Stimulated activated CD8-positive, alpha-beta memory T cell treated with anti-CD3 and anti-CD28 coated beads, Interleukin-7, amount 100 ng/mL, for 24 hours (primary cell): ENCODE measurements at regions not wholly inside any gene's neighbourhood (a gene's known extent, or its start where the extent isn't known, plus 50 kb on each side); places are given as distances from the start of the nearest gene placed in this dataset.
"Not testable (repeated sequence)": the region's sequence is repeated elsewhere in the genome, so short reads cannot be mapped to it uniquely, and the experiment has no call there.

Experiments
- DNase-seq: peaks from one replicate; pipeline ENCODE4 v3.0.0-alpha.2; 2020; ENCODE audit warnings: low read depth

DNA sequence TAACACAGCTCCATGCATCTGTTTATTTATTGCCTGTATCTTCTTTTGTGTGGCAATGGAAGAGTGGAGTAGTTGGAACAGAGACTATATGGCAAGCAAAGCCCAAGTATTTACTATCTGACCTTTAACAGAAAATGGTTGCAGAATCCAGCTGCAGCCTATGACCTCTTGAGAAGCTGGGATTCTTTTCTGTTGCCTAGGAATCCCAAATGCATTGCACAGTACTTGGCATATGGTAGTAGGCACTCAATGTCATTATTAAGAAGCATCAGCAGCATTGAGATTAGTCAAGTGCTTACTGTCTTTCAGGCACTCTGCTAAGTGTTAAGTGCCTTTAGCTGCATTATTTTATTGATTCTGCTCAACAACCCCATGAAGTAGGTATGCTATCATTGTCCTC lies 331.6 kb downstream of the CCDC85A start:
- DNase-seq, result no peak

DNA sequence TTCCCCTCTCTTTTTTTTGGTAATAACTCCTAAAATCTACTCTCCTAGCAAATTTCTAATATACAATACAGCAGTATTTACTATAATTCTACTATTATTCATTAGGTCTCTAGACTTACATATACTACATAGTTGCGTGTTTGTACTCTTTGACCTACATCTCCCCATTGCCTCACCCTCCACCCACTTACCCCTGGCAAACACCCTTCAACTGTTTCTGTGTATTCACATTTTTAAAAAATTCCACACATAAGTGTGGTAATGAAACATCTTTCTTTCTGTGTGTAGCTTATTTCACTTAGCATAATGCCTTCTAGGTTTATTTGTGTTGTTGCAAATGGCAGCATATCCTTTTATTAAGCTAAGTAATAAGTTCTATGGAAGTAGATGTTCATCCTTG lies 336.0 kb downstream of the CCDC85A start:
- no peak for DNase-seq

DNA sequence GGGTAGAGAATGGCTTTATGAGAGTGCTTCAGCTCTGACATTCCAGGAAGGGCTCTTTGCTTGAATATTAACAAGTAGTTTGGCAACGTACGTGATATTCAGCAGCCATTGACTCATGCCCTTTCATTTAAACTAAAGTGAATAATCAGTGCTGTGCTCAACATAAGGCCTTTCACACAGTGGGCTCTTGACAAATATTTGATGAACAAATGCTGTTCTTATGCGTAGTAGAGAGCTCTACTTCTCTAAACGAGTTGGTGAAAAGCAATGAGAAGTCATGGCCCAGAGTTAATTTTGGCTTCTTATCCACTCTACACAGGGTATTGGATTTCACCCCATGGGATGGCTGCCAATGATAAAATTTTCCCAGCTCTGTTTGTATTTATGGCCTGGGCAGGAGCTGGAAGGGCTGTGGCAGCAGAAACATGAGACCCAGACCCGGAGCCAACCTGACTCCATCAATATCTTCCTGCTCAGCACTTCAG lies 338.9 kb downstream of the CCDC85A start:
- DNase-seq, result no peak

DNA sequence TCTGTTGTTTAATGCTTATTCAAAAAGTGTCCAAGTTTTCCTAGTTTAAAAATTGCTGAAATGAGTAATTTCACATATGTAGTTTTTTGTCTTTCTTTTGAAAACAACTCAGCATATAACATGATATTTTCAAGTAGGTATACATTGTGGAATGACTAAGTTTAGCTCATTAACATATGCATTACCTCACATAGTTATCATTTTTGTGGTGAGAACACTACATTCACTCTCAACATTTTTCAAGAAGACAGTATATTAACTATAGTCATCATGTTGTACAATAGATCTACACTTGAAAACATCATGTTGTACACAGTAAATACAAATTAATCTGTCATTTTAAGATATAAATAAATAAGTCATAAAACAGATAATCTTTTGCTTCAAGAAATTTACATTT lies 340.0 kb downstream of the CCDC85A start:
- no peak for DNase-seq

DNA sequence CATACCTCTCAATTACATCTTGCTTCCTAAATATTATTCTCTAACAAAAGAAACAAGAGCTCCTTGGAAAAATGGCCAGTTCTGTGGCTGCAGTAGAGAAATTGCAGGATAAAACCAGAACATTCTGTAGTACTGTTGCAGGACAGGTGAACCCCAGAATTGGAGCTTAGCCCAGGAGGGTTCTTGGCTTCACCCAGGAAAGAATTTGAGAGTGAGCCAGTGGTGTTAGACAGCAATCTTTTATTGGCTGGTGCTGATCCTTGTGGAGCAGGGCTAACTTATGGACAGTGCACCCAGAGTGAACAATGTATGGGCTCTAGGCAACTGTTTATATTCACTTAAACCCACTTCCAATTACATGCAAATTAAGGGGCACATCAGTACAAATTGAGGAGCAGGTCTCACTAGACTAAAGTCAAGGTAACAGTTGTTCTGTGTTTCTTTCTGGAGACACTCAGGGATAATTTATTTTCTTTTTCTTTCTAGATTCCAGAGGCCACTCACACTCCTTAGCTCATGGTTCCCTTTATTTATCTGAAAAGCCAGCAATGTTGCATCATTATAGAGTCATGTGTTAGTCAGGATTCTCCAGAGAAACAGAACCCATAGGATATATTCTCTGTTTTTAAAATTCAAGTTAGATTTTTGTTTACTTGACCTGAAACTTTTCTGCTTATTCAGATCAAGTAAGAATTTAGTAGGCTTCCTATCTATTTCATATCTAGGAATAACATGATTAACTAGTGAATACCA lies 348.1 kb downstream of the CCDC85A start:
- DNase-seq, result no peak

DNA sequence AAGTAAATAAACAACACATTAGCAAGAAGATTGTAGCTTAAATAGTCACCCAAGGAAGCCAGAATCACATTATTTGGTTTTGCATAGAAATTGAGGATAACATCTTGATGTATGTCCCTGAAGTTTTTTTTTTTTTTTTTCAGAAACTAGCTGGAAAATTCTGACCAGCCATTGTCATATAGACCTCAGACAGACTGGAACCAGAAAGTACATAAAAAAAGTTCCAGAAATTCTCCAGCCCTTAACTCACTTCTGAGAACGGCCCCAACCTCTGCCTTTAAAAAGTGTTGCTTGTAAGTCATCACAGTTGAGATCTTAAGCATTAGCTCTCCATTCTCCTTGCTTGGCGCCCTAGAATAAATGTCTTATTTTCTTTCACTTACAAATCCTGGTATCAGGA lies 350.5 kb downstream of the CCDC85A start:
- DNase-seq, result no peak

DNA sequence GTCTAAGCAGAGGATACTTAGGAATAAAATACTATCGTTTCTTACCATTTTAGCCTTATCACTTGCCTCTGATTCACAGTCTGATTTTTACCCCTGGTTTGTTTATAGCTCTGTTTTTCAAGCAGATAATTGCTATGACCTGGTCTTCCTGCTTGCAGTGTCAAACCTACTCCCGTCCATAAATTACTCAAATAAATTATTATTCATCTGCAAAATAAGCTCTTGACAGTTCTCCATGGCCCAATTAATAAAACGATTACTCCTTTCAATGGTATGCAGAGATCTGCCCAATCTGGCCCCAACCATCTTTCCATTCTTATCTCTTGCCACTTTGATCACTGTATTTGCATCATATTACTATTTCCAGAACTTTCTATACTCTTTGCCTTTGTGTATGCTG lies 354.0 kb downstream of the CCDC85A start:
- no peak for DNase-seq

DNA sequence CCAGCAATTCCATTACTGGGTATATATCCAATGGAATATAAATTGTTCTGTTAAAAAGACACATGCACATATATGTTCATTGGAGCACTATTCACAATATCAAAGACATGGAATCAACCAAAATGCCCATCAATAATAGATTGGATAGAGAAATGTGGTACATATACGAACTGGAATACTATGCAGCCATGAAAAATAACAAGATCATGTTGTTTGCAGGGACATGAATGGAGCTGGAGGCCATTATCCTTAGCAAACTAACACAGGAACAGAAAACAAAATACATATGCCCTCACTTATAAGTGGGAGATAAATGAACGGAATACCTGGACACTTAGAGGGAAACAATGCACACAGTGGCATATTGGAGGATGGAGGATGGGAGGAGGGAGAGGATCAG lies 355.8 kb downstream of the CCDC85A start:
- no peak for DNase-seq

DNA sequence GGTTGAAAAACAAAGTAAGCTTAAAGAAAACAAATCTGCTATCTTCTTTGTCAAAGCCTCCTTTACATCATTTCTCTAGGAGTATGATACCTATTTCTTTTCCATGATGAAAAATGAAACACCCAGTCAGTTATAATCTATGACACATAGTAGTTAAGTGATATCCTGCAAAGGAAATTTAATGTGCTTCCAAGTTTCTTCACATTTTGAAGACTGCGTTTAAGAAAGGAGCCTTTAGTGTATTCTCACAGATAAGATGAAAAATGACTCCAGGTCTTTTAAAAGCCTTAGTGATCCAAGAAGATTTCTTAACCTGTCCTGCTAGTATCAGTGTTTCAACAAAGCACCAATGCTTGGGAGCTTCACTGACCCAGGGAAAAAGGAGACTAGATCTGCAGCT lies 356.7 kb downstream of the CCDC85A start:
- no peak for DNase-seq

DNA sequence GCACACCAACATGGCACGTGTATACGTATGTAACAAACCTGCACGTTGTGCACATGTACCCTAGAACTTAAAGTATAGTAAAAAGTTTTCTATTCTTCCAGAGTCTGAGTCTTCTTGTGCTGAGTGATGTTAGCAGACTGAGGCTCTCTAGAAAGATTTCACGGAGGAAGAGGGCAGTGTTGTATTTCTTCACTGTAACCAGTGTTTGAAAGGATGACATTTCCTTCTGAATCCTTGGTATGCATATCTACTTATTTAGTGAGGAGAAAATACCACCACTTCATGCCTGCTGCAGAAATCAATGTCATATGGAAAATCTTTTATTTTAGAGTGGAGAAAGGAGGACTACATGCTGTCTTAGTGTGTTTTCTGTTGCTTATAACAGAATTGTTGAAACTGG lies 357.1 kb downstream of the CCDC85A start:
- no peak for DNase-seq

DNA sequence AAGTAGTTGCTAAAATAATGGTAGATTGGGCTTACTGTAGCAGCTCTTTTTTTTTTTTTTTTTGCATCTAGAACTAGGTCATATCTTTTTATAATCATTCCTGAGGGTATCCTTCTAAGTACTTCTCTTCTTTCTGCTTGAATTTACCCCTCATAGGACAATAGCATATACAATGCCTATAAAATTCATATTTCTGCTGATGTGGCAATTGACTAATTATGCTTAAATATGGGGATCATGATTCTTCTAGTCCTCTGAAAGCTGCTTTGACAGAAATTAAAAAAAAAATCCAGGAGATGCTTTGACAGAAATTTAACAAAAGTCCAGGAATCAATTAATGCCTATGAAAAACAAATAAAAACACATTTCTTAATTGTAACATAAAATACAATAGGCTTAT lies 358.4 kb downstream of the CCDC85A start:
- no peak for DNase-seq

DNA sequence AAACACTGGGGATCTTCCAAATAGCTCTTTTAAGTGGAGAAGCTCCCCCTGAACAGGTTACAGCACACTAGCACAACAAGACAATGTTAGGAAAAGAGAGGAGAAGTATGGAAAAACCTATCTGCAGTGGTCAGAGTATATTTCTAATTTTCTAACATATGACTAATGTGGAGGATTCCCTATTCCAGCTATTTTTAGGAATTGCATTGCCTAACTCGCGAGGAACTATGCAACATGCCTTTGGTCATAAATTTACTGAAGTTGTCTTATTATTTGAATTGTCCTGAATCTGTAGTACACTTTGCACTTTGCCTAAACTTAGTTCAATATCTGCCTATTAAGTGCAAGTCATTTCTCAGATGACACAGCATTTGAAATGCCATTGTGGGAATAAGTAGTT lies 381.4 kb downstream of the CCDC85A start:
- DNase-seq, result no peak

DNA sequence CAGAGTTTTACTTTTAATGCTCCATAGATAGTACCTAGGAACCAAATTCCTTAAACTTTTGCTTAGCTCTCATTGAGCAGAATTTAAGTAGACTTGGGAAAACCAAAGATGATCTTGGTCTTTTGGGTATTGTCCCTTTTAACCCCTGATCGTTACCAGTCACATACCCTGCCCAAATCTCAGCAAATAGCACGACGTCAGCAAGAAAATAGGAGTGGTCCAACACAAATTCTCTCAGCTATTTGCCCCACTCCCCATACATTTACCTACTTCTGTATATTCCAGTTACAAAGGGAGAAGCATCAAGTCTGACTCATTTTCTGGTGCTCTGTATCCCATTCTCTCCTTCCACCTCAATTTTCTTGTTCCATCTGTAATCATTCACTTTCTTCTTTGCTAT lies 387.3 kb downstream of the CCDC85A start:
- no peak for DNase-seq

DNA sequence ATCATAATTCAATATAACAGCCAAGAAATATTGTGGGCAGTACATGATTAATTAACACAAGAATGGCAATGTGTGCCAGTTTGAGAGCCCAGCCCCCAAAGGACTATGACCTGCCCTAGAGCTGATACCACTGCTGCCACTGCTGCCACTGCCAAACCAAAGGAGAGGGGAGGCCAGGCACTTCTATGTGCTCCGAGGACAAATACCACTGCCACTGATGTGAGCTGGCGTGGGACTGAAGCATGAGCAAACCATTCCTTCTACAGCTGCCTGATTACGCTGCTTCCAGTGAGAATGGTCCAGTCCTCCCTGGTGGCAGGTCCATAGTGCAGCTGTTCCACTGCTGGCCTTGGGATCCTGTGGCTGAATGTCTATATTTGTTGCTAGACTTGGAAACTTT lies 392.2 kb downstream of the CCDC85A start:
- no peak for DNase-seq

DNA sequence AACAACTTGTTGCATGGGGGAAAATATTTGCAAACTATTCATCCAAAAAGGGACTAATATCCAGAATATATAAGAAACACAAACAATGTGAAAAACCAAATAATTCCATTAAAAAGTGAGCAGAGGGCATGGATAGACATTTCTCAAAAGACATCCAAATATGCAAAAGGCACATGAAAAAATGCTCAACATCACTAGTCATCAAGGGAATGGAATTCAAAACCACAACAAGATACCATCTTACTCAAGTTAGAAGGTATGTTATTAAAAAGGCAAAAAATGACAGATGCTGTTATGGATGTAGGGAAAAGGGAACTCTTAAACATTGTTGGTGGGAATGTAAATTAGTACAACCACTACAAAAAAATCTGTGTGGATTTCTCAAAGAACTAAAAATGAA lies 396.5 kb downstream of the CCDC85A start:
- DNase-seq, result no peak

DNA sequence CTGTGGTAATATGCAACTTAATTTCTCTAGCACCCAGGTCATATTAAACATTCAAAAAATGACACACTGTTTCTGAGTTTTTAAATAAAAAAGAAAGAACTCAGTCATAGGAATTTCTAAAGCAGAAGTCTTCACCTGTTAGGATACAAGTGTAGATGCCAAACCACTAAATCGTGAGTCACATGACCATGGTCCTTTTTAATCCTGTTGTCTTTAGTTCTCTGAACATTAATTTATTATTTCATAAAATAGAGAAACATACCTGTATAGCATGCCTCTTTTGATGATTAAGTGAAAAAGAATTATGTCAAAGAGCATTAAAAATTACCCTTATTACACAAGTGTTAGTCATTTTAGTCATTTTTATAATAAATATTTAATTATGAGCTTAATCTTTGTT lies 398.8 kb downstream of the CCDC85A start:
- no peak for DNase-seq

DNA sequence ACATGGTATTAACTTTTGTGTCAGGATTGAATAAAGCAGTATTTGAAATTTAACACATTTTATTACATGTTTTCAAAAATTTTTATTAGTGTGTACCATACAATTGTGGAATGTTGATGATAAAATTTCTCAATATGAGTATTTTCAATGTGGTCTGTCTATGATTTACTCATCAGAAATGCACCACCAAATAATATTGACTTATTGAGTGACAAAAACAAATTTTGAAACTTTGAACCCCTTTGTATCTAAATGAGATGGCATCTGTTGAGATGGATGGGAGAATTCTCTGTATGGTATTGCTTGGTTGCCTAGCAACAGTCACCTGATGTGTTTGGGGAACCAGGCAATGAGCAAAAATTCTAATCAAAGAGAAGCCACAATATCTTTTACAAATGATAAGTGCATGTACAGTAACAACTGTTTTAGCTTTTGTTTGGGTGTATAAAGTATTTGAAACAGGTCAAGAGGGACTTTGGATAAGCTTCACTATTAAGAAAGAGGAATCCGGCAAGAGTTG lies 400.1 kb downstream of the CCDC85A start:
- DNase-seq, result no peak

DNA sequence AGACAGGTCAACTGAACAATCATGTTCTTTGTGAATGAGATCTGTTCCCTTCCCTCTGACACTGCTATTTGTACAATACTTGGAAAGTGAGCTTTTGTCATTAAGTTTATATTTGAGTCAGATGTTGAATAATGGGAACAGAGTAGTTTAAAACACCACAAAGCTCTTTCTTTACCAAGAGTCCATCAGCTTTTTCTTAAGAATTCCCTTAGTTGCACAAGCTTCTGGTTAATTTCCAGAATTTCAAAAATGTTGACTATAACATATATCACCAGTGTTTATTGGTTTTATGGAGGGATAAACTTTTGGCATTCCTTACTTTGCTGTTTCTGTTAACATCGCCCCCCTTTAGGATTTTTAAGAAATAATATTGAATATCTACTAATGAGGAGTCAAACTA lies 403.7 kb downstream of the CCDC85A start:
- no peak for DNase-seq

DNA sequence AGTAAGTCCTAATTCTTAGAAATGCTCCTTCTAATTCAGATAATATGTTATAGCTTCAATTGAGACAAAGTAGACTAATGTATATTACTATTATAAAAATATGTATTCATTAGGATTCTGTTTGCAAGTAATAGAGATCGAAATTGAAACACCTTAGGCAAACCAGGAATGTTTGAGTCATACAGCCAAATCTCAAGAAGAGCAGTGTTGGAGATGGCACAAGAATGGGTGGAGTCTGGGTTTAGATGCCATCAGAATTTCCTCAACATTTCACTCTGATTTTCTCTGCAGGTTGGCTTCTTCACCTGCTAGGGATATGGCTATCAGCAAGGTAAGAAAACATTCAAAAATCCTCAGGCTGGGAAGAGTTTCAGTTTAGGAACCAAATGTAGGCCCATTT lies 405.4 kb downstream of the CCDC85A start:
- no peak for DNase-seq

DNA sequence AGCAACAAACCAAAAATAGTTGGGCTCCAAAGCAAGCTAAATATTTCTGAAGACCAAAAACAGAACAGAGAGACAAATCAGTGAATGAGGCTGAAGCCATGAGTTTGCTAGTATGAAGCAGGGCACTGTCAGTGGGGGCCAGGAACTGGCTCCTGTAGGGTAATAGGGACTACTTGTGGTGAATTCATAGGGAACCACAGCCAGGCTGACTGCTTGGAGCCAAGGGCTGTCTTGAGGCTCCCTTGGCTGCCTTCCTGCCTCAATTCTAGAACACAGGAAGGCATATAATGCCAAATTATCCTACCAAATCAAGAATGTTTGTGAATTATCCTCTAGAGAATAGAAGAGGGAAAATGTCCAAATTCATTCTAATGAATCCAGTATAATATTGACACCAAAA lies 406.0 kb downstream of the CCDC85A start:
- DNase-seq, result no peak

DNA sequence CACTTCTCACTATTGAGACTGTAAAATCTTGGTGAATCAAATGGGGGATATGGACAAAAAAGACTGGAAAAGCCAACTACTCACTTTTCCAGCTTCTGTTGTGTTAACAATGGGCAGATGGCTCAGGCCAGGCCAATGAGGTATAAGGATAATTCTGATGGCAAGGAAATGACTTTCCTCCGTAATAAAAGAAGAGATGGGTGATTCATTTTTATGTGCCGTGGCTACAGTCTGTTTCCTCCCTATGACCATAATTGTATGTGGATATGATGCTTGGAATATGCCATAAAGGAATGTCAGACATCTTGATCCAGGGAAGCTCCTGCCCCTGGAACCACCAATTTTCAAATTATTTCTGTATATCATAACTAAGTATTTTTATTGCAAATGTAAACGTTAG lies 406.8 kb downstream of the CCDC85A start:
- DNase-seq, result no peak

DNA sequence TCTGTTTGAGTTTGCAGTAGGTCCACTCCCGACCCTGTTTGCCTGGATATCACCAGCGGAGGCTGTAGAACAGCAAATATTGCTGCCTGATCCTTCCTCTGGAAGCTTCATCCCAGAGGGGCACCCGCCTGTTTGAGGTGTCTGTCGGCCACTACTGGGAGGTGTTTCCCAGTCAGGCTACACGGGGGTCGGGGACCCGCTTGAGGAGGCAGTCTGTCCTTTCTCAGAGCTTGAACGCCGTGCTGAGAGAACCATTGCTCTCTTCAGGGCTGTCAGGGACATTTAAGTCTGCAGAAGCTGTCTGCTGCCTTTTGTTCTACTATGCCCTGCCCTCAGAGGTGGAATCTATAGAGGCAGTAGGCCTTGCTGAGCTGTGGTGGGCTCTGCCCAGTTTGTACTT lies 422.3 kb downstream of the CCDC85A start:
- not testable (repeated sequence) for DNase-seq

DNA sequence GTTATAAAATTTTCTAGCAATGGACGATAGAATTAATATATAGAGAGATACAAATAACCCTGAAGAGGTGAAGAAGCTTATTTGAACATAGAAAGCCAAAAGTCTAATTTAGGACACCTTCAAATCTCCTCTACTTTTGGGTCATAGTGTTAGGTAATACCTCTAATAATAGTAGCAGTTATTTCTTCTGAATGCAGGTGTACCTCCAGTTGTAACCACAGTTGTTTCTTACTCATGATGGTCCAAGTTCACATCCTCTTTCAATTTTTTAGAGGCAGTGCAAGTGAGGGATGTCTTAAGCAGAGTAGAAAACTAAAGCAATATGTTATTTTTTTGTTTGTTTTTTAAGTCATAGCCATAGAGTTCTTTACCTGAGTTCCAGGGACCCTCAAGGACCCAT lies 429.5 kb downstream of the CCDC85A start:
- DNase-seq, result no peak

DNA sequence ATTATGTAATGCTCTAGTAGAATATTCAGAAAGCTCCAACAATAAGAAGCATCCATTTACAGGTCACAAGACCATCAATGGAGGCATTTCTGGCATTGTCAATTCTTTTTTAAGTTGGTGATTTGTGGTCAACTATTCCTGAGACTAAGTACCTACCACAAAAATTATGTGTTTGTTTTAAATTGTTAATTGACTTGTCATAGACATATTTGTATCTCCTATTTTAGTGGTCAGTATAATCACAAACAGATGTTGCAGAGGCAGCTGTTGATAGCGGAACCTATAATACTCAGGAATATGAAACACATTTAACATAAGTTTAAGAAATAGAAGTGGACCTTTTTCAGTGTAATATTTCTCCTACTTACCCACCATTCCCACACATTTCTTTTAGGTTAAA lies 430.1 kb downstream of the CCDC85A start:
- no peak for DNase-seq
